ENCODE measurements at regions not wholly inside any gene's neighbourhood (a gene's known extent, or its start where the extent isn't known, plus 50 kb on each side); places are given as distances from the start of the nearest gene placed in this dataset.

DNA sequence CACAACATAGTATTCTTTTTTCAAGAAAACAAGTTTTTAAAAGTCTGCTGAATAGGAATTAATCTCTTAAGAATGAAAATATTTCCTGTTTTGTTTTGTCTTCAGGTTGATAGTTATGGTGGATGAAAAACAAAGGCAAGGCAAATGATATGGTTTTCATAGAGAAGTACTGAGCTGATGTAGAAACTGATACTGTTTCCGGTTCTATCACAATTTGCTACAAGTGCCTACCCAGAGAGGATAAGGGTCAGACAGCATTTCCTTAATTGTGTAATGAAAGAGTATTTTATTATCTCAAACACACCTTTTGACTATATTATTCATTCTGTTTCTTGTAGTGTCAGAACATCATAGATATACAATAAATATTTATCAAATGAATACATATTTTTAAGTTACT lies 836.3 kb downstream of the SQOR start:
- no peak for TF ChIP-seq CTCF (IDR thresholded peaks at IDR 0.05; ENCODE audit: insufficient read depth, low read length, poor library complexity, severe bottlenecking)
- TF ChIP-seq EZH2phosphoT487 (conservative IDR thresholded peaks at IDR 0.05; ENCODE audit: low read length), result no peak

Data from SU-DHL-6 (cell line).